ENCODE measurements at regions not wholly inside any gene's neighbourhood (a gene's known extent, or its start where the extent isn't known, plus 50 kb on each side); places are given as distances from the start of the nearest gene placed in this dataset.

DNA sequence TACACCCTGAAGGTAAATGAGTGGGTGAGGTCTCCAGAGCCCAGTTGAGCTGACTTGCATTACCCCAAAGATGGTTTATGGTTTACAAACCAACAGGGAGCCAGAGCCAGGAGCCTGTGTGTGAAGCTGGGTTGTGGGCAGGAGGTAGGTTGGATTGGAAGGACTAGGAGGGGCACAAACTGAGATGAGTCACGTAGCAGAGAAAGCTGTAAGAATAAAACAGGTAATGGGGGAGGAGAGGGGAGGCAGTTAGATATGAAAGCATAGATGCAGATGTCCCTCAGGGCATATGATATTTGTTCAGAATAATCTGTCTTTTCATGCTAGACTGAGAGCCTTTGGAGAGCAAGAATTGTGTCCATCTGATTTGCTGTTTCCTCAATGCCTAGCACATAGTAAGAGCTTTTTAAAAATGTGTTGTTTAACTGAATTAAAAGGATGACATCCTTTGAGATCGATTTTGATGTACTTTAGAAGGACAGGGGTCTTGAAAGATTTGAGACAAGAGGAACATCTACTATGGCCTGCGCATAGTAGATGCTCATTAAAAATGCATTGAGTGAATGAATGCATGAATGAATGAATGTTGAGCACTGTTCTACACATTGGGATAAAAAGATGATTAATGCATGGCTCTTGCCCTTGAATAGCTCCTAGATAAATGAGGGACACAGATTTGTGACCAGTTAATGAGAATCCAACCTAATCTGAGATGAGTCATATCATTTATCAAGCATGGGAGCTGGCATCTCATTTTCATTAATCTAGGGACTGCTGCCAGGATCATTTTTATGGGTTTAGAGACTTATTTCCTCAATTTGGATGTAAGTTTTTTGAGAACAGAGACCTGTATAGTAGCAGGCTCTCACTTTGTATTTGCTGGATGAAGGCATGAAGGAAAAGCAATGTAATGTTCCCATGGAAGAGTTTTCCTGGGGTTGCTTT lies 175.8 kb upstream of the BDNF start:
- no peaks in the 10 kb centered on the region for H3K36me3 ChIP-seq (ENCODE audit: control insufficient read depth, insufficient read depth, low read length)
- no peak for DNase-seq (ENCODE audit: low read depth)
- POLR2A ChIA-PET: no interaction called here
- CTCF ChIA-PET: interaction anchor here (0.6 to 1.1 kb wide), 2 partner anchors 12 to 641 kb away, joined by 3 to 4 read pairs; no protein-coding TSS in a partner anchor
- H3K4me3 ChIP-seq (ENCODE audit: low read depth, low read length): no peak overlapping the region
- TF ChIP-seq, protein P1, sequence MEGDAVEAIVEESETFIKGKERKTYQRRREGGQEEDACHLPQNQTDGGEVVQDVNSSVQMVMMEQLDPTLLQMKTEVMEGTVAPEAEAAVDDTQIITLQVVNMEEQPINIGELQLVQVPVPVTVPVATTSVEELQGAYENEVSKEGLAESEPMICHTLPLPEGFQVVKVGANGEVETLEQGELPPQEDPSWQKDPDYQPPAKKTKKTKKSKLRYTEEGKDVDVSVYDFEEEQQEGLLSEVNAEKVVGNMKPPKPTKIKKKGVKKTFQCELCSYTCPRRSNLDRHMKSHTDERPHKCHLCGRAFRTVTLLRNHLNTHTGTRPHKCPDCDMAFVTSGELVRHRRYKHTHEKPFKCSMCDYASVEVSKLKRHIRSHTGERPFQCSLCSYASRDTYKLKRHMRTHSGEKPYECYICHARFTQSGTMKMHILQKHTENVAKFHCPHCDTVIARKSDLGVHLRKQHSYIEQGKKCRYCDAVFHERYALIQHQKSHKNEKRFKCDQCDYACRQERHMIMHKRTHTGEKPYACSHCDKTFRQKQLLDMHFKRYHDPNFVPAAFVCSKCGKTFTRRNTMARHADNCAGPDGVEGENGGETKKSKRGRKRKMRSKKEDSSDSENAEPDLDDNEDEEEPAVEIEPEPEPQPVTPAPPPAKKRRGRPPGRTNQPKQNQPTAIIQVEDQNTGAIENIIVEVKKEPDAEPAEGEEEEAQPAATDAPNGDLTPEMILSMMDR (IDR thresholded peaks at IDR 0.05; ENCODE audit: insufficient read depth, low read depth, low read length): no peak
- H3K27me3 ChIP-seq (ENCODE audit: control insufficient read depth, insufficient read depth, low read length): no peaks in the 10 kb centered on the region

DNA sequence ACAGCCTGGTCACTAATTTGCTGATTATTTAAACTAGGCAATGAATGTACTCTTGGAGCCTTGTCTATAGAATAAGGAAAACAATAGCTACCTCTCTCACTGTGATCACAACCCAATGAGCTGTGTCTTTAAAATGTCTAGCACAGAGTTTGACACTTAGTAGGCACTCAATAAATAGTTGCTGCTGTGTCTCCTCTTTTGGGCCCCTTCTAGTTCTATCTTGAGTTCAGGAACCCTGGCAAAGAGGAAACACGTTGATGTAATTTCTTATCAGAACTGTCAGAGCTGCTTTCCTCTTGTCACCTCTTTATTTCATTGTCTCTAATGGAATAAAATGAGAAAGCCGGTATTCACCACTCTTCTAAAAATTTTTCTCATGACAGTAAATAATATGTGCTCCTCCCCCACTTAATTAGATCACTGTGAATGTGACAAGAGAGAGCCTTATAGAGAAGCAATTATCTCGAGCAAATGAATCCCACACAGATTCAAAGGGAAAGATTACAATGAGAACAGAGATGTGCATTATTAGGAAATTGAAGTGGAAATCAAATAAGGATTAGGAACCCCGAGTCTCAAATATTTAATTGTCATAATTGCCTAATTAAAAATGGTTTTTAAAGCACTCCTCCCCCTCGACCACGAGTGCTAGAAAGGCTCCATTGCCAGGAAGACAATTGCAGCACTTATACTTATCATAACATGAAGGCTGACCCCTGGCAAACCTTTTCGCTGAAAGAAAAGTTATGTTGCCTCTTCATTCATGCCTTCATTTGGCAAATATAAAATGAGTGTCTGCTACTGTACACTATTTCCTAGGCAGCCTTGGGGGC lies 175.0 kb upstream of the BDNF start:
- H3K36me3 ChIP-seq (ENCODE audit: control insufficient read depth, insufficient read depth, low read length): no peaks in the 10 kb centered on the region
- ChIA-PET POLR2A (no interaction called here), CTCF (interaction anchor here (1.1 kb wide), 1 partner anchor 11 kb away, joined by 4 read pairs; no protein-coding TSS in a partner anchor)

GRCh38 chr11:27873664-27874063 lies 173.4 kb upstream of the BDNF start:
- no peak for DNase-seq (ENCODE audit: low read depth)
- Histone ChIP-seq H3K36me3 (ENCODE audit: control insufficient read depth, insufficient read depth, low read length) (no peaks in the 10 kb centered on the region), H3K4me3 (ENCODE audit: low read depth, low read length) (no peak overlapping the region), H3K27me3 (ENCODE audit: control insufficient read depth, insufficient read depth, low read length) (no peaks in the 10 kb centered on the region)
- TF ChIP-seq, protein P1 (IDR thresholded peaks at IDR 0.05; ENCODE audit: insufficient read depth, low read depth, low read length): no peak
- ChIA-PET POLR2A (no interaction called here), CTCF (no interaction called here)

More for the DNA sequence above, 175.0 kb upstream of the BDNF start:
- TF ChIP-seq, protein P1 (IDR thresholded peaks at IDR 0.05; ENCODE audit: insufficient read depth, low read depth, low read length): no peak
- Histone ChIP-seq H3K27me3 (ENCODE audit: control insufficient read depth, insufficient read depth, low read length) (no peaks in the 10 kb centered on the region), H3K4me3 (ENCODE audit: low read depth, low read length) (no peak overlapping the region)
- no peak for DNase-seq (ENCODE audit: low read depth)

DNA sequence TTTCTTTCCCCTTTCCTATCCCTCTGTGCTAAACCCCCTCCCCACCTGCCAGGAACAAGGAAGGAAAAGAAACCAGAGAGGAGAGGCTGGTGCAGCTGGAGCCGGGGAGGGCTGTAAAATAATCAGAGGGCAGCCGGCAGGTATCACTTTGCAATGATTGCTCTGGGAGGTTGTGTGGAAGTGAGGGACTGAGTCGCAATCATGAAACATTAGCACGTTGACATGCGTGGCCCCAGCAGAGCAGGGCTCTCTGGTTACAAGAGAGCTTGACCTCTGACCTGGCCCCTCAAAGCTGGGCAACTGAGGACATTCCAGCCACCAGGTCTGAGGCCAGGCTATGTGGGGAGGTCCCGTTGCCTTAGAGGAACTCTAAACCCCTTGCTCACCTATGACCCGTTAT lies 170.8 kb upstream of the BDNF start:
- Histone ChIP-seq H3K27me3 (ENCODE audit: control insufficient read depth, insufficient read depth, low read length) (no peaks in the 10 kb centered on the region), H3K4me3 (ENCODE audit: low read depth, low read length) (no peak overlapping the region), H3K36me3 (ENCODE audit: control insufficient read depth, insufficient read depth, low read length) (no peaks in the 10 kb centered on the region)
- TF ChIP-seq, protein P1 (IDR thresholded peaks at IDR 0.05; ENCODE audit: insufficient read depth, low read depth, low read length): no peak
- ChIA-PET POLR2A (no interaction called here), CTCF (interaction anchor here (1.0 to 1.5 kb wide), 2 partner anchors 9 kb away, joined by 4 read pairs; no protein-coding TSS in a partner anchor)
- DNase-seq (ENCODE audit: low read depth): no peak

GRCh38 chr11:27869701-27870100 lies 169.4 kb upstream of the BDNF start:
- TF ChIP-seq, protein P1 (IDR thresholded peaks at IDR 0.05; ENCODE audit: insufficient read depth, low read depth, low read length): no peak
- no peak for DNase-seq (ENCODE audit: low read depth)
- CTCF ChIA-PET: interaction anchor here (0.5 to 1.0 kb wide), 2 partner anchors 9 to 16 kb away, joined by 3 to 4 read pairs; no protein-coding TSS in a partner anchor
- Histone ChIP-seq H3K36me3 (ENCODE audit: control insufficient read depth, insufficient read depth, low read length) (no peaks in the 10 kb centered on the region), H3K4me3 (ENCODE audit: low read depth, low read length) (no peak overlapping the region), H3K27me3 (ENCODE audit: control insufficient read depth, insufficient read depth, low read length) (no peaks in the 10 kb centered on the region)
- POLR2A ChIA-PET: no interaction called here

Data from BJ (cell line).